Amniotic stem cell (primary cell): ENCODE measurements at regions not wholly inside any gene's neighbourhood (a gene's known extent, or its start where the extent isn't known, plus 50 kb on each side); places are given as distances from the start of the nearest gene placed in this dataset.
A peak's percentile ranks its signal among the peaks of the same experiment; 100 is the strongest.

ENCODE experiments used
- DNase-seq: peaks from one replicate; lab custom pipeline; 2025; lab: John Stamatoyannopoulos, UW

DNA sequence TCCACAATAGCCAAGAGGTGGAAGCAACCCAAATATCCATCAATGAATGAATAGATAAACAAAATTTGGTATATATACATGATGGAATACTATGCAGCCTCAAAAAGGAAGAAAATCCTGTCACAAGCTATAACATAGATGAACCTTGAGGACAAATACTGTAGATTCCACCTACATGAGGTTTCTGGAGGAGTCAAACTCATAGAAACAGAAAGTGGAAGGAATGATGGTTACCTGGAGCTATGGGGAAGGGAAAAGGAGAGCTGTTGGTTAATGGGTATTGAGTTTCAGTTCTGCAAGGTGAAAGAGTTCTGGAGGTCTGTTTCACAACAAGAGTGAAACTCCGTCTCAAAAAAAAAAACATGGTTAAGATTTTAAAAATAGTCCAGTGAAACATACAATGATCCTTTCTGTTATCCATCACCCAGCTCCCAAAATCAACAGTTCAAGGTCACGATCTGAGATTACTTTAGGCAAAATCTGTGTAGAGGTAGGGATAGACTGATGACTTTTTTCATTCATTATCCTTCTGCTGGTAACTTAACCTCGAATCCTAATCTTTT, 80.8 kb upstream of the HNRNPU start:
- no peak for DNase-seq

DNA sequence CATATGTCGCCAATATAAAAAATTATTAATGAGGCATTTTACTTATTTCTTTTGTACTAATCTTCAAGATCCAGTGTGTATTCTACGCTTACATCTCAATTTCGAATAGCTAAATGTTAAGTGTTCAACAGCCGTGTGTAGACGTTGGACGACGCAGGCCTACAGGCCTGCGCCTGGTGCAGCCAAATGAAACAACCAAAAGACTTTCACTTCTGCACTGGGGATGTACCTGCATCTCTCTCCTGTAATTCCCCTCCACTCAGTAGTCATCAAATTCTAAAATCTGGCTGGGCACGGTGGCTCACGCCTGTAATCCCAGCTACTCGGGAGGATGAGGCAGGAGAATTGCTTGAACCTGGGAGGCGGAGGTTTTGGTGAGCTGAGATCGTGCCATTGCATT, 76.8 kb upstream of the HNRNPU start:
- DNase-seq, result no peak

DNA sequence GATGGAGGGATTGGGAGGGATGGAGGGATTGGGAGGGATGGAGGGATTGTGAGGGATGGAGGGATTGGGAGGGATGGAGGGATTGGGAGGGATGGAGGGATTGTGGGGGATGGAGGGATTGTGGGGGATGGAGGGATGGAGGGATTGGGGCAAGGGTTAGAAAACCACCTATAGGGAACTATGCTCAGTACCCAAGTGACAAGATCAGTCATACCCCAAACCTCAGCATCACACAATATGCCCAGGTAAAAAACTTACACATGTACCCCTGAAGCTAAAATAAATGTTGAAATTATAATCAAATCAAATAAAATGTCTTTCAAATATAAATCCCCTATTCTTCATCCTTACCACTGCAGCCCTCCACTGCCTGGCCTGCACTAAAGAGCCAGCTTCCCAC, 72.8 kb upstream of the HNRNPU start:
- no peak for DNase-seq

DNA sequence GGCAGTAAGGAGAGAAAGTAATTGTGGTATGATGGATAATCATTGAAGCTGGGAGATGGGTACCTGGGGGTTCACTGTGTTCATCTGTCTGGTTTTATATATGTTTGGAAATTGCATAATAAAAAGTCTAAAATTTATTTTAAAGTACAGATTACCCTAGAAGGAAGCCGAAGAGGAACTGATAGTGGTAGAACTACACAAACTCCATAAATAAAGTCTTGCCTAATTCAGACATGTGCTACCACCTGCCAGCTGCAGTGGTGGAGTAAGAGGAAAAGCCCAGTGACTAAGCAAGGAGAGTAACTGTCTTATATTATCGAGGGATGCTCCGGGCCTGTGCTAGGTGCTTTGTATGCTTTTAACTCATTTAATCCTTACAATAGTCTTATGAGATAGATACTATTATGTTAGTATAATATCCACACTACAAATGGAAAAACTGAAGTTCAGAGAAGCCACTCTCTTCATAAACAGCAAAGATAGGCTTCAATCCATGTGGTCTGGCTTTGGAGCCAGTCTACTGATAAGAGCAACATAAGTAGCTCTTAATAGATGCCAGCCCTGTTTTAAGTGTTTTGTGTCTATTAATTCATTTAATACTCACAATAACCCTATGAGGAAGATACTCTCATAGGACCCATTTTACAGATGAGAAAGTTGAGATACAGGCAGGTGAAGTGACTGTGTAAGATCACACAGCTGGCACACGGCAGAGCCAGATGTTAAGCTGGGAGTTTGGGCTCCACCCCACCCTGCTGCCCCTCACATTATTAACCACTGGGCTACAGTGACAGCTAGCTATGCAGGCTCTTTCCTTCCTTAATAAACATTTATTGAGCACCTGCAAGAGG, 56.8 kb upstream of the HNRNPU start:
- DNase-seq, result no peak

DNA sequence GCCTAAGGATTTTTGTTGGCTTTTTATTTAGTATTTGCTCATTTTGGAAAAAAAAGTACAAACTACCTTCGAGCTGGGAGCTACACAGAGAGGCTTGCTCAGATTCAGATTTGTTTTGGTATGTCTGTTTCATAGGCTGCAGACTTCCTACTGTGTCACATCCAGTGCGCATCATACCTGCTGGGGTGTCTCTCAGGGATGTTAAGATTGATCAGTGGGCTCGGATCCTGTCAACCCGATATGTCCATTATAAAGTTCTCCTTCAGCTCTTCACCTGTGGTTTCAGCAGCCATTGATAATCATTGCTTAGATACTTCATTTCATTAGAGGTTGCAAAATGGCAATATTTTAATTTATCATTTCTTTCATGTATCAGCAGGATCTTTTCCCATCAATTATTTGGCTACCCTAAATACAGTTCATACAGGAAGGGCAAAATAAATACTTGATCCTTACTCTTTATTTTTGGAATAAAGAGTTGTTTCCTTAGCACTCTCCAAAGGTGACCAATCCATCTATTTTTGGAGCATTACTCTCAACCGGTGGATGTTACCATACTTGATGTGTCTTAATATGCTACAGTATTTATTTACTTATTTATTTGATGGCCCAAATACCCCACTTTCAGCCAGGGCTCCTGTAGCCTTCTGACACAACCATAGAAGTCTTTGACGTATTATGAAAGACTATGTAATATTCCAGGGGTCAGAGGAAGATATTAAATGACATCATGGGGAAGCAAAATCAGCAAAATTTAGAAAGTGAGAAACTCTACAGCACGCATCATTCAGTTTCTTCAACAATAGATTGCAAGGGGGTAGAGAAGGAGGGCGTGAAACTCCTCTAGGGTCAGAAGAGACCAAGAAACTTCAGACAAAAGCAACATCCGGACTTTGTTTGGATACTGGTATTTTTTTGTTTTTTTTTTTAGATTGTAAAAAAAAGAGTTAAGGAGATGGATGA, 55.3 kb upstream of the HNRNPU start:
- DNase-seq, result no peak

DNA sequence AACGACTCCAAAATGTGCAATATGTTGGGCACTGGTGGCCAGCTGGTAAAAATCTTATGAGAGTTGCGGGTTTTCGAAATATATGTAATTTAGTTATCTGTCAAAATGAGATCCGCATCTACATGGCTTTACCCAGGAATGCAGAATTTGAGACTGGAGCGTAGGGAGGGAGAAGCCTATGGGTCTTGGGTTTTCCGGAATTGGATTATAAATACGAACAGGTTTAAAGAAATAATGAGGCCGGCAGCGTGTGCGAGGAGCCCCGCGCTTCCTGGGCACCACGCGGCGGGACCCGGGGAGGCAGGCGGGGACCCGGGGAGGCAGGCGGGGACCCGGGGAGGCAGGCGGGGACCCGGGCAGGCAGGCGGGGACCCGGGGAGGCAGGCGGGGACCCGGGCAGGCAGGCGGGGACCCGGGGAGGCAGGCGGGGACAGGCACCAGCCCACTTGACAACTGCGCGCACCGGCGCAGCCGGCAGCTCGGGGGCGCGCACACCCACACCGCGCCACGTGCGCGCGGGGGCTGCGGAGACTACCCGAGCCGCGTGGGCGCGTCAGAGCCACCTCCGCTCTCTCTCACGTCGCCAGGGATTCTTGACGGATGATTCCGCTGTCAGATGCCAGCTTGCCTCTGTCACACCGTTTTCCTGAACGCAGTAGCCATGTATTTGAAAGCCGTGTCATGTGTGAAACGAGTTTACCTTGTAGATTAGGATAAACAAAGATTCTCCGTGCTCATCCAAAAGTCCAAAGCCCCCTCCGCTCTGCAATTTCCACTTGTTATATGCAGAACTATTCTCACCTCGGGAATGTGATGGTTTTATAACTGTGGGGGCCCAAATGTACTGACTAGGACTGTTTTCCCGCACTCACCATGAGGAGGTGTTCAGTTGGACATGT, 54.3 kb upstream of the HNRNPU start:
- DNase-seq, result peak; percentile 10

DNA sequence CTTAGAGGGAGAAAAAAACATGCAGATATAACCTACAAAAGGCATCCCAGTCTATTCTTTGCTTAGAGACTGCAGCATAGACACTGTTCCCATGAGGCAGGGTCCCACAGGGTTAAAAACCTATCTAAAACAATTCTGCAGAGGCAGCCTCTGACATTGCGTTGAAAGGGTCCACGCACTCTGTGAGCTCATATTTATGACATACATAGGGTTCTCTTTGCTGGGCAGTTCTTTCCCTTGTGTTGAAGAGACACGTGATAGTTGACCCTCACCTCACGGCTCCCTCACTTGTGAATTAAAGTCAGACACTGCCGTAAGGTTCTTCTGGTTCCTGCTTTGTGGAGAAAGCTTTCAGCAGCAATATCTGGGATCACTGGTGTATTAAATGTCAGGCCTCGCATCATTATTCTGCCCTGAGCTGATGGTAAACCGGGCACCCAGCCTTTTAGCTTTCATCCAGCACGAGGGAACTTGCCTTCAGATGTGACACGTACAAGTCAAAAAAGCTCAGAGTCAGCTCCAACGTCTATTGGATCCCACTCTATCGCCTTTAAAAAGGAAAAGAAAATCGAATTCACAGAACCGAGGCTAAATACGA, 52.8 kb upstream of the HNRNPU start:
- DNase-seq, result no peak

DNA sequence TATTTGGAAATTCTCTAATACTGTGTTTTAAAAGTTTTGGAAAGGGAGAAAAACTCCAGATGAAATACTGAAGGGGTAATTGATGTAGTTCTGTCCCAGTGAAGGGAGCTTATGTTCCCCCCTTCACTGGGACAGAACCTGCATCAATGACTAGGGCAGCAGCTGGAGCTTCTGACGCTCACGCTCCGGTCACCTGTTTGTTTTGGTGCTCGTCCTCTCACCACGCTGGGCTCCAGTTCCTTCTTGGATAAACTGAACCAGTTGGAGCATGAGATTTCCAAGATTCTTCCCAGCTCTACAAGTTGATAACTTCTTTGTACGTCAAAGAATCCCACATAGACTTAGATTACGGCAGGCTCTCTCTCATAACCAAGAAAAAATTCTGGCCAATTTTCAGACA, 51.4 kb upstream of the HNRNPU start:
- no peak for DNase-seq

DNA sequence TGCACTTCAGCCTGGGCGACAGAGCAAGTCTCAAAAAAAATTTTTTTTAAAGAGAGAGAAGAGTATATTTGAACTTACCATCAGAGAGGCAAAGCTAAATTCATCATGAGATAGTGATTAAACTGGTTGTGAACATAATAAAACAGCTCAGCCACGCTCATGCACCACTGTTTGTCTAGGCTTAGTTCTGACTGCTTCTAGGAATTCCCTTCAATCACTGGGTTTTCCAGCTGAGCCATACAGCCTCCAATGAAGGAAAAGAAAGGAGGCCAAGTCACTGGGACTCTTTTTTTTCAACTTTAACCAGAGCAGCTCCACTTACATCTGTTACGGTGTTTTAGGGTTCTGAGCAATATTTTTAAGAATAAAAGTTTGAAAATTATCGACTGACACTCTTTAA, 50.4 kb upstream of the HNRNPU start:
- no peak for DNase-seq
